NOMO-1 treated with dmso at 0.1 percent for 144 hours (cell line): ENCODE measurements at regions not wholly inside any gene's neighbourhood (a gene's known extent, or its start where the extent isn't known, plus 50 kb on each side); places are given as distances from the start of the nearest gene placed in this dataset.

ENCODE experiments used
- DNase-seq: peaks from one replicate; lab custom pipeline; 2025; ENCODE audit not compliant: unreplicated experiment; lab: John Stamatoyannopoulos, UW

- no peak for DNase-seq
Observed at GRCh38 chr2:5913711-5914395, 221.7 kb downstream of the SOX11 start.

- DNase-seq: no peak
Observed at GRCh38 chr2:5914811-5915611, 222.8 kb downstream of the SOX11 start.

GRCh38 chr2:5915881-5916310 is 223.7 kb downstream of the SOX11 start:
- no peak for DNase-seq

GRCh38 chr2:5921081-5921642 is 229.0 kb downstream of the SOX11 start:
- DNase-seq: no peak

- DNase-seq: no peak
Observed at GRCh38 chr2:5923957-5924945, 232.1 kb downstream of the SOX11 start.

- no peak for DNase-seq
Observed at GRCh38 chr2:5925604-5926003, 233.4 kb downstream of the SOX11 start.

GRCh38 chr2:5926871-5927512 is 234.8 kb downstream of the SOX11 start:
- DNase-seq: no peak

GRCh38 chr2:5932556-5933469 is 240.6 kb downstream of the SOX11 start:
- DNase-seq: no peak

- DNase-seq: no peak
Observed at GRCh38 chr2:5933669-5934068, 241.5 kb downstream of the SOX11 start.

GRCh38 chr2:5937321-5937720 is 245.1 kb downstream of the SOX11 start:
- DNase-seq: no peak

GRCh38 chr2:5937851-5938565 is 245.8 kb downstream of the SOX11 start:
- DNase-seq: no peak

- no peak for DNase-seq
Observed at GRCh38 chr2:5938566-5938896, 246.3 kb downstream of the SOX11 start.

GRCh38 chr2:5939553-5939952 is 247.4 kb downstream of the SOX11 start:
- no peak for DNase-seq

- DNase-seq: no peak
Observed at GRCh38 chr2:5940596-5941535, 248.7 kb downstream of the SOX11 start.

GRCh38 chr2:5942204-5942603 is 250.0 kb downstream of the SOX11 start:
- DNase-seq: no peak

- no peak for DNase-seq
Observed at GRCh38 chr2:5945742-5946141, 253.6 kb downstream of the SOX11 start.

- DNase-seq: no peak
Observed at GRCh38 chr2:5946225-5947115, 254.3 kb downstream of the SOX11 start.
